SK-N-MC (cell line): ENCODE measurements at regions not wholly inside any gene's neighbourhood (a gene's known extent, or its start where the extent isn't known, plus 50 kb on each side); places are given as distances from the start of the nearest gene placed in this dataset.

Experiments
- EZH2 ChIP-seq: fragments of 200-600 bp; sonication (generic); IDR thresholded peaks from one replicate; pipeline ENCODE4 v1.6.1; 2017; ENCODE audit warnings: antibody characterized with exemption
- FOXP2 ChIP-seq: optimal IDR thresholded peaks from 2 replicates; pipeline ENCODE3; 2011; ENCODE audit warnings: mild to moderate bottlenecking, moderate library complexity; ENCODE audit not compliant: insufficient read depth; ENCODE audit errors: extremely low read length, control extremely low read depth
- POLR2AphosphoS5 ChIP-seq: IDR thresholded peaks from 2 replicates; pipeline ENCODE4 v1.6.1; 2012; ENCODE audit warnings: mild to moderate bottlenecking, low read depth, low read length, borderline replicate concordance

DNA sequence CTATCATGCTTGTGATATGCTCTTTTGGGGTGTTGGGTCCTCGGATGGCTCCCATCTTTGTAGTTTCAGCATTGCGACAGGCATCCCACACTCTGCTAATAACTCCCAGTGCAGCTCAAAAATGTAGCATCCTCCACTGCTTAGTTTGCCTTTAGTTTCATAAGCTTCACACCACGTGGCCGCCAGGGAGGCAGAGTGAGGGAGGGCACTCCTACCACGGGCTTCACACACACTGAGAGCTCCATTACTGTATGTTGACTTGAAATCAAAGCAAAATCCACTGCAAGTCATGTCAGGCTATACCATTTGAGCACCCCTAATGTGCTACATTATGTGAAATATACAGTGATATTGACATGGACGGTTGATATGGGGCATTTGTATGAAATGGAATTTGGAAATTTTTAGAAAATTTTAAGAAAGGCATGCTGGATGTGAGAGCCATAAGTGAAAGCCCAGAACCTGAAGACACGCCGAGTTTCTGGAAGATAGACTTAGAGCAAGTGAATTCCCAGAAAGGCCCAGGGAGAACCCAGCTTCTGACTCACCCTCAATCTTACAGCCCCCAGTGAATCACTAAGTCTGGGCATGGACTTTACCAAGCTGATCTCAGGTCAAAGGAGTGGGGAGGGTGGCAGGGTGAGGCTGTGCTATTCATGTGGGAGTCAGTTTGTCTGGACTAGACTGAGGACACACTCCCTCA is 94.1 kb downstream of the HSPH1 start:
- TF ChIP-seq FOXP2, result no peak
- TF ChIP-seq POLR2AphosphoS5, result no peak
- TF ChIP-seq EZH2, result no peak
